ENCODE measurements at regions not wholly inside any gene's neighbourhood (a gene's known extent, or its start where the extent isn't known, plus 50 kb on each side); places are given as distances from the start of the nearest gene placed in this dataset.
A peak's percentile ranks its signal among the peaks of the same experiment; 100 is the strongest.

DNA sequence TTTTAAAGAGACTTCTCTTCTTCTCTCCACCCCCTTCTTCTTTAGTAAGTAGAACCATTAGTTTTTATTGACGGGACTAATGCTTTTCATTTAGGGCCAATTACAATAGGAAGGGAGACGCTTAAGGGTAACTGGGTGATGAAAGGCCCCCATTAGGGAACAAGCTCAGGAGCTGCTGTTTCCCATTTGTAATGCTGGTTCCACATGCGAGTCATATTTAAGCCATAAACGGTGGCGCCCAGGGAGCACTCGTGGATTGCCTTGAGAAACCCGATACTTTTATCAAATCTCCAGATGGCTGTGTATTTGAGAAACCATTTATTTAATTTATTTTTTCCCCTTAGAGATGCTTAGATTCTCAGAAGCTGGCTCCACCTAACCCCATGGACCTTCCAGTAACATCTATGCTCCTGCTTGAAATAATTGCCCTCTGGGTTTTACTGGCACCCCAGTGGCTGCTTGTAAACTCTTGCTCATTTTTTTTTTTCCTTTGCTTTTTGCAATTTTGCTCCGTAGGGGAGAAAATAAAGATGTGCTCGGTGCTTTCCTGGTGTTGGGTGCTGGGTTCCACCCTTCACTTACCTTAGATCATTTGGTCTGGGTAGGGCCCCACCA lies 124.2 kb upstream of the MSX1 start:
- no peak for DNase-seq

DNA sequence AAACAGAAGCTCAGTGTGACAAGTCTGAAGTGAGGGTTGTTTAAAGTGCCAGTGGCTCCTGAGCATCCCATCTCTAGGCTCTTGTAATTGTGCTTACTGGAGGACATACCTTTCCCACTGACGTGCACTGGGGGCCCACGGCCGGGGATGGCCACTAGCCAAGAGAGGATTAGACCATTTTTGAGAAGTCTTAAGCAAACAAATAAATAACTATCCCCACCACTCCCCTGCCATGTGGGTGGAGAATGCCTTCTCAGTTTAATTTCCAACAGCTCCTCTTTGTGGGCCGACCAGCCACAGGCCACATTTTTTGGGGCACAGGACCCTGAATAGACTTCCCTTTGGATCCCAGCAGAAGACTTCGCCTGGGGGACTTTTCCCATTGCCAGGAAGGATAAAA lies 125.0 kb upstream of the MSX1 start:
- no peak for DNase-seq

DNA sequence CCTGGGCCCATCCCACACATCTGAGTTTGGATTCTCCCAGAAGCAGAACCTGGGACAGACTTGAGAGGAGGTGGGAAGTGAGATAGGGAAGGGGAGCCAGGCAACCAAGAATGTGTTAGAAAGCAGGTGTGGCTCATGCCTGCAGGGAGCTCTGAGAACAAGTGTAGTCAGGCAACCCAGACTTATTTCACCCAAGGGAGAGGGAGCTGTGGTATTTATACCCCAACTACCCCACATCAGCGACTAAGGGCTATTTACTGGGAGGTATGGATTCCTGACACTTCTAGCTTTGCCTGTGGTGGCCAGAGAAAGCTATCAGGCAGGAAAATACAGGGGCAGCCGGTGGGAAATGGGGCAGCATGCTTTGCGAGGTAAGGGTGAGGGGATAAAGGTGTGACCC lies 125.8 kb upstream of the MSX1 start:
- no peak for DNase-seq

DNA sequence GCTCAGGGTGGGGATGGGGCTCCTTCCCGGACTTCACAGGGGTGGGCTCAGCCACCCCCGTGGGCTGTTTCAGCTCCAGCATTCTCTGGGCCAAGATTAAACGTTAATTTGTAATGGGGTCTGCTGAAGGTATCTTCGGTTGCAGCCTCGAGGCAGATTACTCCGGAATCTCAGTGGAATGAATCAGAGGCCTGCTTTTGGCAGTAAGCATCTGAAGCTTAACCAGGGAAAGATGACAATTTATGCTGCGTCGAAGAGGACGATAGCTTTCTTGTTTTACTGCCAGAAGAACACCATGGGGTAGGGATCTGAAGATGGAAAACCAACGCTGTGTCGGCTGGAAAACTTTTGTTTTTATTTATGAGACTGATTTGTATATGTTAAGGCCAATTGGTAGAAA lies 129.2 kb upstream of the MSX1 start:
- DNase-seq = no peak

DNA sequence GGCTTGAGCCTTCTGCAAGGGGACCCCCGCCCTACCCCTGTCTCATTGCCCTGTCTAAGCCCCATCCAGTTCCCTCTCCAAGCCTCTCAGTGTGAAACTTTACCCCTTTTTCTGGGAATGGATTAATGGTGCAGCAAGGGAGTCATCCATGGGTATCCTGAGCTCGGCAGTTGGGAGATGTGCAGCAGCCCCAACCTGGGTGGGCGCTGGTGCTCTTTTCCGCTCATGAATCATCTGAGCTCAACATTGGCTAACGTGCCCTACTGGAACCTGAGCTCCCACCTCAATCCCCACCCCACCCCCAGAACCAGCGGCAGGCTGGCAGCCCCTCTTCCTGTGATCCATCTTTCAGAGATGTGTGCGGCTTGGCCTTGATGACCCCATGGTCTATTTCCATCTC lies 130.3 kb upstream of the MSX1 start:
- DNase-seq = no peak

DNA sequence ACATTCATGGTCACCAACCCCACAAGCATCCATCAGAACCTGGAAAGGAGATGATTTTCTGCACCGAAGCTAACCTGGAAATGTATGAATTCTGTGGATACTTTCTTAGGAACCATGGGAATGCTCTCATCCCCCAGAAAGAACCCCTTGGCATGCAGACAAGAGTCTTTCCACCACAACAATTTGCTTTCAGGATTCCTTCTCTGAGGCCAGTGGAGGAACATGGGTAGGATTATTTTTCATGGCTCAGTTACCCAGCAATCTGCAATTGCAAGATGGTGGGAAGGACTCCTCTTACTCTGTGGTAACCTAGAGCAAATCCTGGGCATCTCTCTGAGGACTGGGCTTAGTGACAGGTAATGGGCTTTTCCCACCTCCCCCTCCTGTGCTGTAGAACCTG lies 131.9 kb upstream of the MSX1 start:
- DNase-seq = no peak

DNA sequence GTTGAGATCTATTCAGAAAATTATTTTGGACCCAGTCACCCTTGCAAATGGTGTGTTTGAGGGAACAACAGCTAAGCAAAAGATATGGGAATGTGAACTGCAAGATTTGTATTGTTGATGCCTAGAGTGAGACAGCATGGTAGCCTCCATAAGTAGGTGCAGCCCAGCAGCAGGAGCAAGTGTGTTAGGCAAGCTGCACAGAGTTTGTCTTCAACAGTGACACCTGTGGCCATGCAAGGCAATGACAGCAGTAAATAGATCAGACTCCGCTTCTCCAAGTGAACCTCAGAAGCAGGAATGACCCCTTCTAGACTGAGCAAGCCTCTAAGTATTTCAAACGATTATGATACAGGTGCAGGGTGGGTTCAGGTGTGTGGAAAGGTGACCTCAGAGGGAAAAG lies 133.4 kb upstream of the MSX1 start:
- no peak for DNase-seq

DNA sequence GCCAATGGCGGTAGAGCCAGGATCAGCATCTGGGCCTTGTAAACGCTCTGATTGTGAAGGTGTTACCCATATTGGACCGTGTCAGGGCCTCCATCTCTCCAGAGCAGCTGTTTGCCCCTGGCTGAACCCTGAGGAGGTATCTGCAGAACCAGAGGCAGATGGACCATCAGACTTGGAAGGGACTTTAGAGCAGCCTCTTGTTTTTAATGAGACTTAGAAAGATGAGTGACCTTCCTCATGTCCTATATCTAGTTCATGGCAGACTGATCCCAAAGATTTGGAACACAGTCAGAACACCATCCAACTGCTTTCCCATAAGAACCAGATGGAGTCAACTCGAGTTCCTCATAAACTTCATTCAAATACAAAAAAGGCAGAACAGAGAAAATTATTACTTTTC lies 135.1 kb upstream of the MSX1 start:
- DNase-seq = no peak

DNA sequence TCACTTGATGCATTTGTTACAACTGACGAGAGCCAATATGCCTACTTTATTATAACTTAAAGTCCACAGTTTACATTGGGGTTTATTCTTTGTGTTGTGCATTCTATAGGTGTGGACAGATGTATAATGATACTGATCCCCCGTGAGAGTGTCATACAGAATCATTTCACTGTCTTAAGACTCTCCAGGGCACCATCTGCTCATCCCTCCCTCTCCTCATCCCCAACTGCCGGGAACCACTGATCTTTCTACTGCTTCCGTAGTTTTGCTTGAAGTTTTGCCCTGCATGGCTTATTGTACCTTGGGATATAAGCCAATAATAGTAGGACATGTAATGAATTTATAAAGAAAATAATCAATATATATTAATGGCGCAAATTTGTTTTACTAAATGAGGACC lies 137.8 kb upstream of the MSX1 start:
- DNase-seq = no peak

DNA sequence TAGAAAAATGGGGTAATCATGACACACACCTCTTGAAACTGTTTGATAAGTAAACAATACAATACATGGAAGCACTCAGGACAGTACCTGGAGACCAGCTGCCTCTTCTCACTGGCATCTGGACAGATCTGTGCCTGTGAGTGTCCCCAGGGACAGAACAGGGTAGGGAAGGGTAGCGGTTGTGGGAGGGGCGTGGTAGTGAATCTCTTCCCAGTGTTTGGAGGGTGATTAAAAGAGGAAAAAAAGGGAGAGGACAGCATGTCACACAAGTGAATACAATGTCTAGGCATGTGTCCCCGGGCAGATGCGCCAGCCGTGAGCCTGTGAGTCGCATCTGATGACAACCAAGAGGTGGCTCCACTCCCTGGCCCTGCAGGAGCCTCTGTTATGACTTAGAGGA lies 138.8 kb upstream of the MSX1 start:
- DNase-seq = no peak

DNA sequence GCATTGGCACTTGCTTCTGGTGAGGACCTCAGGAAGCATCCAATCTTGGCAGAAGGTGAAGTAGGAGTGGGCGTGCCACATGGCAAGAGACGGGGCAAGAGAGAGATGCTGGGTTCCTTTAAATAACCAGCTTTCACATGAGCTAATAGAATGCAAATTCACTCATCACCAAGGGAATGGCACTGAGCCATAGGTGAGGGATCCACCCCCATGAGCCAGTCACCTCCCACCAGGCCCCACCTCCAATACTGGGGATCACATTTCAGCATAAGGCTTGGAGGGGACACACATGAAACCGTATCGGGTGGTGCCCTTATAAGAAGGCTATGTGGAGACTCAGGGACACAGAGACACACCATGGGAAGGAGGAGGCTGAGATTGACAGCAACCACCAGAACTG lies 140.0 kb upstream of the MSX1 start:
- DNase-seq = no peak

DNA sequence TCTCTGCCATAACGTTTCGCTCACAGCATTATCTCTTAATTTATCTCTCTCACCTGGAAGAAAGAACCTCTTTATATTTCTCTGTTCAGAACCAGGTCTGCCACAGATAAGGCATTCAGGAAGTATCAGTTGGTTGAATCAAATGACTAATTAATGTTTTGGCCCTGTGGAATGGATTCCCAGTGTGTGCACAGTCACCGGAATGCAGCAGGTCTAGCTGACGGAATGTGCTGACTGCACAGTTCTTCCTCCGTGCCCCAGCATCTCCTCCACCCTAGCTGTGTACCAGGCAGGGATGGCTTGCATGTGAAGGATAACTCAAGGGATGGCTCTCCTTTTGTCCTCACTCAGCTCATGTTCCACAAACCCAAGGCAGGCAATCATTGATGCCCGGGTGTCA lies 141.8 kb upstream of the MSX1 start:
- DNase-seq = peak; percentile 74

DNA sequence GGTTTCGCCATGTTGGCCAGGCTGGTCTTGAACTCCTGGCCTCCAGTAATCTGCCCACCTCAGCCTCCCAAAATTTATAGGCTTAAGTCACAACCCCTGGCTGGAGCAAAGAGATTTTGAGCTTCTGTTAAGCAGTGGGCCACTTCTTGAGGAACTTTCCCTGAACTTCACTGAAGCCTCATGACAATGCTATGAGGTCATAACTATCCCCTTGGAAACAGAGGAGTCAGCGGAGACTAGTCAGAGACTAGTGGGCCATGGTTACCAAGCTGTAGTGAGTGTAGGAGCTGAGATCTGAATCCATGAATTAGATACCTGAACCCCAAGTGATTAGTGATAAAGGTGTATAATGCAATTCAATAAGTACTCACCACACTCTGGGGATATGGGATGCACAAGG lies 145.1 kb upstream of the MSX1 start:
- DNase-seq = no peak

DNA sequence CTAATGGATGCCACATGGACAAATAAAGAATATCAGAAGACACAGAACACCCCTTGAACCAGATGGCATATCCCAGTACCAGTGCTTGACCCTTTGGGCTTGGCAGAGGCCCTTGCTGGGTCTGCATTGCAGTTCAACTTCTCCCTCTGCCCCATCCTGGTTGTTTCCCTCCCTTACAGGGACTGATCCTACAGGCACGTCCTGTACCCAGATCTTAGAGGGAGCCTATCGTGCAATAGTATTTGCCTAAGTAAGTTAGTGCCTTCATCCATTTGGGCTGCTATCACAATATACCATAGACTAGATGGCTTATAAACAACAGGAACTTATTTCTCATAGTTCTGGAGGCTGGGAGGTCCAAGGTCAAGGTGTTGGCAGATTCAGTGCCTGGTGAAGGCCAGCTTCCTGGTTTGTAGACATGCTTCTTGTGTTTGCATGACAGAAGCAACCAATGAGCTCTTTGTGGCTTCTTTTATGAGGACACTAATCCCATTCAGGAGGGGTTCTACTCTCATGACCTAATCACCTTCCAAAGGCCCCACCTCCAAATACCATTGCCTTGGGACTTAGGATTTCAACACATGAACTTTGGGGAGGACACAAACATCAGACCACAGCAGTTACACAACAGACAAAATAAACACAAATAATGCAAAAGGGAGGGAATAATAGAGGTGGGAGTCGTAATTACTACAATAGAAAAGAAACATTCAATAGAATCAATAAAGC lies 146.5 kb upstream of the MSX1 start:
- peak; percentile 67 for DNase-seq

DNA sequence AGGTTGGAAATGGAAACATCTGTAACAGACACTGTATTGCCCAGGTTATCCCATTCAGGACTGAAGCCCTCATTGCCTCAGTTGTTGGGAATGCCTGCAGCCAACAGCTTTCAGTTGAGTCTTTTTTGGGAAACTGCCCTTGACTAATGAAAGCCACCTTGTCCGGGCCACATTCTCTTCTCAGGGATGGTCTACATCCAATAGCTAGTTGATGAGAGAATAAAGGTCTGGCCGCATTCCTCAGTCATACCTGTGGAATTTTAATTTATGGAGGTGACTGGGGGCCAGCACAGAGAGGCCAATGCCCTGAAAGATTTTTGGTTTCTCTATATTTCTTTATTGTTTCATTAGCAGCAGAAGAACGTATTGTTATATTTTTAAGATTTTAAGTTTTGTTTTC lies 147.6 kb upstream of the MSX1 start:
- peak; percentile 81 for DNase-seq

DNA sequence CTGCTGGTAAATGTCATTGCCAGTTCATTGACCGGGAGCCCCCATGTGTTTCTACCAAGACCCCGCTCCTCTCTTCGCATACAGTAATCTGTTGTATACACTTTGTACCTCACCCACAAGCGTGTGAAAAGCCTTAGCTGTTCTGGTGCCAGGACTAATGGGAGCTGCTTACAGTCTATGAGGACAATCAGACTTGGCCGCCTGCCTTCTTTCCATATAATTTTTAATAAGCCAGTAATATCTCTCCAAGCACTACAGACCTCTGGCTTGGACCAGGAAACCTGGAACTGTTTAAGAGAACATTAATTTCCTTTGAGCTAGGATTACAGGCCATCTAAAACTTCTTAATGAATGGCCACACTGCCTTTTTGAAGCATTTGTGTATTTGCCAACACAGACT lies 149.7 kb upstream of the MSX1 start:
- no peak for DNase-seq

DNA sequence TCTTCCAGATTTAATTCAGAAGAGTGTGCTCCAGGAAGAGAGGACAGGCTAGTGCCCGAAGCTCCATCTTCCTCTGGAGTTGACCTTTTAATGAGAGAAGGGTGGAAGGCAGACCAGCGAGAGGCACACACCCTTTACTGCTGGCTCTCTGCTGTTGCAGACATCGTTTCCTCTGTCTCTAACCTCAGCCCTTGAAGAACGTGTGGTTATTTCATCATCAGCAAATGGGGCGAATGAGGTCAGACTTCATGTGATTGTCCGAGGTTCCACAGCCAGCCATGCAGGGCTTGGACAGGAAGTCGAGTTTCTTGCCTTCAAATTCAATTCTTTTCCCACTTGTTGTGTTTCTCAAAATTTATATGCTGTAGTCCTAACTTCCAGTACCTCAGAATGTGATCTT lies 155.2 kb upstream of the MSX1 start:
- no peak for DNase-seq

DNA sequence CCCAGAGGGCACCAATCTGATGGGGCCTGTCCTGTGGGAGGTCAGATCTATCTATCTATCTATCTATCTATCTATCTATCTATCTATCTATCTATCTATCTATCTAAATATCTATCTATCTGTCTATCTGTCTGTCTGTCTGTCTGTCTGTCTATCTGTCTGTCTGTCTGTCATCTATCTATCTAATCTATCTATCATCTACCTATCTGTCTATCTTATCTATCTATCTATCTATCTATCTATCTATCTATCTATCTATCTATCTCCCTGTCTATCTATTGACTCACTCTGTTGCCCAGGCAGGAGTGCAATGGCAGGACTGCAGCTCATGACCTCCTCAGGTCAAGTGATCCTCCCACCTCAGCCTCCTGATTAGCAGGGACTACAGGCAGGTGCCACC lies 155.7 kb upstream of the STX18 start:
- no peak for DNase-seq

DNA sequence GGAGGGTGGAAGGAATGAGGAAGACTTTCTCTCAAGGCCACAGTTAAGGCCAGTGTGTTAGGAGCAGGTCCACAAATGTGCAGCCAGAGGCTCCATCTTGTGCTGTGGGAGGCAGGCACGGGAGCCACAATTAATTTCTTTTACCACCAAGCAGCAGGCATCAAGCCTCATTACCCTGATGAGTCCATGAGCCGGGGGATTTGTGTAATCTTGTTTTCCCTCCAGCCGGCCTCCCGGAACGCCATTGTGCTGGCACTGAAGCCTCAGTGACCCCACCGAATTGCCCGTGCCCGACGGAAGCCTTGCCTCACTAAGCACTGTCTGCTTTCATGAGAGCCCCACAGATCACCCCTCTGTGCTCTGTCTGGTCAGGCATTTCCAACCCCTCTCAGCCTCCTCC lies 154.7 kb upstream of the STX18 start:
- no peak for DNase-seq

DNA sequence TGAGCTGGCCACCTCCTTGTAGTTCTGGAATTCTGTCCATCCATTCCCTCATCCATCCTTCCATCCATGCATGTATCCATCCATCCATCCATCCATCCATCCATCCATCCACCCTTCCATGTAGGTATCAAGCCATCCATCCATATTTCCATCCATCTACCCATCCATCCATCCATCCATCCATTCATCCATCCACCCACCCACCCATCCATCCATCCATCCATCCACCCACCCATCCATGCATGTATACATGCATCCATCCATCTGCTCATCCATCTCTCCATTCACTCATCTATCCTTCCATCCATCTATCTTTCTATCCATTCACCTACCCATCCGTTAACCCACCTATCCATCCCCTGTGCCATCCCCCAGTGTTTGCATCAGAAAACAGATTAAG lies 153.6 kb upstream of the STX18 start:
- DNase-seq = no peak

DNA sequence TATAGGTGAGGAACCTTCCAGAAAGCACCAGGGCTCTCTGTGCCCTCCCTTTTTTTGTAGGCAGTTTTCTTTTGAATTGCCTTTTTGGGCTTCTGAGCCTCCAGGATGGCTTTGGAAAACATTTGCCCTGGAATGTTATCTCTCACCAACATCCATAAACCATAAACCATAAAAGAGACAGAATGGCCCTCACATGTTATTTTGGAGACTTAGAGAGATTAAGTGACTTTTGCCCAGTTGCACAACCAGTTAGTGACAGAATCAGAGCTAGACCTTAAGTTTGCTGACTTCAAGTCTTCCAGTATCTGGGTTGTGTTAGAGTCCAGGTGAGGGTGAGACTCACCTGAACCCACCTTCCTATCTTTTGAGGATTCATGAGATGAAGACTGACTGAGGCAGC lies 153.0 kb upstream of the STX18 start:
- no peak for DNase-seq

DNA sequence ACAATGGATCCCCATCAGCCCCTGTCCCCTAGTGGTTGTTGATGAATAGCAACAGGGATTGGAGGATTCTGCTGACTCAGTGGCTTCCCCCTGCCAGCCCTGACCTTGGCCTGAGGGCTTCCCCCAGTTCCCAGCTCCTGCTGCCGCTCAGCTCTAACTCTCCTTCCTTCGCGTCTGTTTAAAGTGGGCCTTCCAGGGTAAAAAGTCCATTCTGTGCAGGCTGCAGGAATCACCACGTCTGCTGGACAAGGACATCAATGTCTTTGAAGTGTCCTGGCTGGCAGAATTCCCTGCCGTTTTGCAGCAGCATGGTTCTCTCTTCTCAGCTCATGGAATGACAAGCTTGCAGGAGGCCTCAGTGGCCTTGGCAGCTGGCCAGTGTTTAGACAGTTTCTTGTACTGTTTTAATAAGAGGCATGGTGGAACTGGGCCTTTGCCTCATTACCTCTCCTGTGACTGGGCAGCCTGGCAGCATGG lies 152.5 kb upstream of the STX18 start:
- peak; percentile 72 for DNase-seq

DNA sequence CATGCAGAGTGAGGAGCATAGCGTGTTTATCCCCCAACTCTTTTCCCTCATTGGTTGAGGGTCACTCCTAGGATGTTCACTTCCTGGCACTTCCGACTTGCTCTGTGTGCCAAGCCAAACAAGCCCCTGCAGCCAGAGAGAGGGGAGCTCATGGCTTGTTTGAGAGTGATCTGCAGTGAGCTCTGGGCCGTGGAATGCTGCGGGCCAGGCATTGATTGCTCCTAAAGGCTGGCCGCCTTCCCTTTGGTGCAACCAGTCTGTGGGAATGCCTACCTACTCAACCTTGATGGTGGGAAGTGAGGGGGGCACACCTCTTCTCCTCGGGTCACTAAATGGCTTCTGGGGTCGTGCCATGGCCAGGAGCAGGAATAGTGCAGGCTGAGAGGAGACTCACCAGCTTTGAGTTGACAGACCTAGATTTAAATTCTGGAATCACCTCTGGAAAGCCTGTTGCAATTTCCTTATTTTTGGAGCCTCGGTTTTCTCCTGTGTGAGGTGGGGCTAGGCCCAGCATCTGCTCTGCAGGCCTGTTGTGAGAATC lies 152.0 kb upstream of the STX18 start:
- DNase-seq = no peak

DNA sequence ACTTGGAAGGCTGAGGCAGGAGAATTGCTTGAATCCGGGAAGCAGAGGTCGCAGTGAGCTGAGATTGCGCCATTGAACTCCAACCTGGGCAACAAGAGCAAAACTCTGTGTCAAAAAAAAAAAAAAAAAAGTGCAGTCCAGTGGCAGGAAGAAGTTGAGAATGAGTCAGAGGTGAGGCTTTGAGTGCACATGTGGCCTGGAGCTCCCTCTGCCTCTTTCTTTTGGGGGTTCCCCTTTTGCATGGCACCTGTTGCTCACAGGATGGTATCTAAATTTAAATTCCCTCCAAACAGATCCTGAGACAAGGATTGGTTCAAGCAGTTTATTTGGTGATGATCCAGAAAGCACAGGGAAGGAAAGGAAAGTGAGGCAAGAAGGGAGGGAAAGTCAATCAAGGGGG lies 151.4 kb upstream of the STX18 start:
- no peak for DNase-seq

DNA sequence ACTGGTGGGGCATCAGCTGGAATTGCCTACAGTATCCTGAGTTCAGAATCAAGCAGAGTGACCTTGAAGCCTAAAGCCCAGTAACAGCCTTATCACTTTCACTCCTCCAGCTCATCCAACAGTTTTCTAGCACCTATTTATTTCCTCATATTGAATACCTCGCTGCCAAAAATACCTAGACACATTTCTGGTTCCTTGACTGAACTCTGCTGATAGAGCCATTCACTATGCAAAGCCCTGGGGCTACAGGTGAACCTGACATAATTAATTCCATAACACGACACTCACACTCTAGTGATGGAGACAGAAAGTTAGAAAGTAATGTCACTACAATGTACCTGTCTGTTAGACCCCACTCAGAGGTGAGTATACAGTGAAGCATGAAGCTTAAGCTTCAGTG lies 149.0 kb upstream of the STX18 start:
- DNase-seq = no peak

All from islet precursor cell (in vitro differentiated cells).